ENCODE measurements at regions not wholly inside any gene's neighbourhood (a gene's known extent, or its start where the extent isn't known, plus 50 kb on each side); places are given as distances from the start of the nearest gene placed in this dataset.

DNA sequence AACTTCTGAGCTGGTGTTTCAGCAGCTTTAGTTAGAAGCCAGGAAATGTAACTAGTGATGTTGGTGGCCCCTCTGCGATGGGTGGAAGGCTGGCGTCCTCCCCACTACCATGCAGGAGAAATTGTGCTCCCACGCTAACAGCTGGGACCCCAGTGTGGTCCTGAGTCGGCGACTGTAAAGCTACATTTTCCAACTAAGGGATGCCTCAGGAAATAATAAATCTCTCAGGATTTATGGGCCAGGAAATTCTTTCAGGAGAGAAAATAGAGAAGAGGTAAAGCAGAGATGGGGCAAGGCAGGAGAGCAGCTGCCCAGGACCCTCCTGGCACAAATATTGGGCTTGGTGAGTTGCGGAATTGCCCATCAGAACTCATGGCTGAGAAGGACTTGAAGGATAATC is 186.9 kb downstream of the OPA1 start:
- H3K36me3 ChIP-seq (ENCODE audit: control insufficient read depth in 2 of 2, insufficient read depth in 2 of 2, low read length in 2 of 2), result no peaks in the 10 kb centered on the region
- H3K9me3 ChIP-seq (ENCODE audit: control insufficient read depth in 2 of 2, low read length in 2 of 2), result no peaks in the 10 kb centered on the region
- H3K9ac ChIP-seq (ENCODE audit: low read depth in 1 of 2, low read length in 2 of 2), result no peak overlapping the region
- peaks cover 4 to 27% of the 10 kb centered on the region in 2 donors for H3K4me1 ChIP-seq (ENCODE audit: control insufficient read depth in 2 of 2, insufficient read depth in 2 of 2, low read length in 2 of 2)
- H3K4me3 ChIP-seq (ENCODE audit: low read length in 2 of 2), result no peak overlapping the region
- H3K27ac ChIP-seq (ENCODE audit: low read depth in 2 of 2, low read length in 2 of 2), result no peak overlapping the region
- peaks cover 0 to 4% of the 10 kb centered on the region in 2 donors for H3K27me3 ChIP-seq (ENCODE audit: control insufficient read depth in 2 of 2, insufficient read depth in 2 of 2, low read length in 2 of 2)

DNA sequence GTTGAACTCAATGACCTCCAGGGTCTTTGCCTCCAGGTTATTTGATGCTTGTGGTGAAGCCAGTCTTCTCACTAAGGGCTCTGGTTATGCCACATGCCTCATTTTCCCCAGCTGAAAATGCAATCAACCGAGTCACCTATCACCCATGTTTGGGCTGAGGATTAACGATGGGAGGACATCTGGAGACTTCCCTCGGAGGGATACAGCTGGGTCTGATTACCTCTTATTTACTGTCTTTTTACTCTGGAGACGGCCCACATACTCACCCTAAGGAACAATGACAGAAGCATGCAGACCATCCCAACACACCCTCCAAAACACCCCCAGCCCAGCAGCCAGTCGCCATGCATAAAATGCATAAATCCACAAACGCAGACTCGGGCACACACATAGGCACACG is 187.4 kb downstream of the OPA1 start:
- Histone ChIP-seq H3K9me3 (ENCODE audit: control insufficient read depth in 2 of 2, low read length in 2 of 2) (no peaks in the 10 kb centered on the region), H3K27ac (ENCODE audit: low read depth in 2 of 2, low read length in 2 of 2) (no peak overlapping the region), H3K36me3 (ENCODE audit: control insufficient read depth in 2 of 2, insufficient read depth in 2 of 2, low read length in 2 of 2) (no peaks in the 10 kb centered on the region), H3K27me3 (ENCODE audit: control insufficient read depth in 2 of 2, insufficient read depth in 2 of 2, low read length in 2 of 2) (peaks cover 0 to 4% of the 10 kb centered on the region in 2 donors), H3K4me3 (ENCODE audit: low read length in 2 of 2) (no peak overlapping the region), H3K4me1 (ENCODE audit: control insufficient read depth in 2 of 2, insufficient read depth in 2 of 2, low read length in 2 of 2) (peaks cover 4 to 27% of the 10 kb centered on the region in 2 donors), H3K9ac (ENCODE audit: low read depth in 1 of 2, low read length in 2 of 2) (no peak overlapping the region)

DNA sequence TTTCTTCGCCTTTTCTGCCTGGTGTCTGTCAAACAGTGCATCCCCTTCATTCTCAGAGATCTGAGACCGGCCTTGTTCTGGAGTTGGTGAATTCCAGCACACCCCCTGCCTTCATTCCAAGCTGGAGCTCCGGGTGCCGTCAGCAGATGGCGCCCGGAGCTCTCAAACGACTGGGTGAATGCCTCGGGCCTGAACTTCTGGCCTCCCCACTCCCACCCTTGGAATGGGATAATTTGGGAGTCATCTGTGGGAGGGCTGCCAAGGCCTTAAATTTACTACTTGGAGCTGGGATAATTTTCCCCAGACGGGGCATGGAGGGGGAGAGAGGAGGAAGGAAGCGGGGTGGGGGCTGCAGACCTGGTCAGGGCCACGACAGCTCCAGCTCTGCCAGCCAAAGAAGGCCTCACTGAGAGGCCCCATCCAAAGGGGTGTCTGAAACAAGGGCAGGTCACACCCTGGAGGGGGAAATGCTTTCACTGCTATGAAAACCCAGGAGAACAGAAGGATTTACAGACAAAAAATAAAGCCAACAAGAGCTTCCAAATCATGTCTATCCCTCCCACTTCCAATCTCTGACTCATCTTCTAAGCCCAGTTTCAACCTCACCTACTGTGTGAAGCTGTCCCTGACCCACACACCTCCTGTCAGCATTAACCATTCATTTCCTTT is 187.9 kb downstream of the OPA1 start:
- Histone ChIP-seq H3K4me1 (ENCODE audit: control insufficient read depth in 2 of 2, insufficient read depth in 2 of 2, low read length in 2 of 2) (peaks cover 4 to 27% of the 10 kb centered on the region in 2 donors), H3K9me3 (ENCODE audit: control insufficient read depth in 2 of 2, low read length in 2 of 2) (no peaks in the 10 kb centered on the region), H3K4me3 (ENCODE audit: low read length in 2 of 2) (no peak overlapping the region), H3K9ac (ENCODE audit: low read depth in 1 of 2, low read length in 2 of 2) (peak overlapping the region in 1 of 2 donors; percentile 23), H3K27ac (ENCODE audit: low read depth in 2 of 2, low read length in 2 of 2) (peak overlapping the region; percentile 7 to 35), H3K36me3 (ENCODE audit: control insufficient read depth in 2 of 2, insufficient read depth in 2 of 2, low read length in 2 of 2) (no peaks in the 10 kb centered on the region), H3K27me3 (ENCODE audit: control insufficient read depth in 2 of 2, insufficient read depth in 2 of 2, low read length in 2 of 2) (peaks cover 0 to 4% of the 10 kb centered on the region in 2 donors)

DNA sequence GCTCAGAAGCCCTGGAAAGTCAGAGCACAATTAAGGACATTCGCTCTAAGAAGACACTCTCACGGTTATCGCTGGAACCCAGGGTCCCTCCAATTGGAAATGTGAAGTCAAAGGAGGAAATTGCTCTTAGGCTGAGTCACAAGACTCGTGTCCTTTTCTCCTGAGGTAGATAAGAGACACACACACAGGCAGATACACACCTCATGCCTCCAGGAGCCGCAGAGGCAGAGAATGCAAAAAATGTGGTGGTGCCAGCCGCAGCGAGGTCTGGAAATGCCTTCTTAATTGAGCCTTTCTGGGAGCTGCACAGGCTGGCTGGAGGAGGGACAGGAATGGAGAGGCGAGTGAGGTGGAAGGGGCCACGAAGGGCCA is 189.3 kb downstream of the OPA1 start:
- H3K9me3 ChIP-seq (ENCODE audit: control insufficient read depth in 2 of 2, low read length in 2 of 2), result no peaks in the 10 kb centered on the region
- H3K9ac ChIP-seq (ENCODE audit: low read depth in 1 of 2, low read length in 2 of 2), result peak overlapping the region in 1 of 2 donors; percentile 45
- peak overlapping the region; percentile 1 to 70 for H3K27ac ChIP-seq (ENCODE audit: low read depth in 2 of 2, low read length in 2 of 2)
- peaks cover 4 to 25% of the 10 kb centered on the region in 2 donors for H3K4me1 ChIP-seq (ENCODE audit: control insufficient read depth in 2 of 2, insufficient read depth in 2 of 2, low read length in 2 of 2)
- peaks cover 0 to 4% of the 10 kb centered on the region in 2 donors for H3K27me3 ChIP-seq (ENCODE audit: control insufficient read depth in 2 of 2, insufficient read depth in 2 of 2, low read length in 2 of 2)
- H3K36me3 ChIP-seq (ENCODE audit: control insufficient read depth in 2 of 2, insufficient read depth in 2 of 2, low read length in 2 of 2), result no peaks in the 10 kb centered on the region
- H3K4me3 ChIP-seq (ENCODE audit: low read length in 2 of 2), result no peak overlapping the region

DNA sequence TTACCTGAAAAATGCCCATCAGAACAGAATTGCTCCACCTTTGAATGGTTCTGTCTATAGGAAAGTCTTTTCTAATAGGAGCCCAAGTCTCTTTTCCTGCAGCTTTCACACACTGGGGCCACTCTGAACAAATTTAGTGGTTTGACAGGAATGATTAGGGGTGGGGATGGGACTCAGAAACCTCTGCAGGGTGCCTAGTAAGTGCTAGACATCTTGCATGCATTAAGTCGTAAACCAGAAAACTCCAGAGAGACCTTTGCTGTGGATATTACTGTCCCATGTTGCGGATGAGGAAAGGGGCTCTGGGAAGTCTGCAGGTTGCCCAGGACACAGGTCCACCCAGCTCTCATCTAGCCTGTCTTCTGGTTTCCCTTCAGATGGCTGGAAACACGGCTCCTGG is 189.7 kb downstream of the OPA1 start:
- no peaks in the 10 kb centered on the region for H3K36me3 ChIP-seq (ENCODE audit: control insufficient read depth in 2 of 2, insufficient read depth in 2 of 2, low read length in 2 of 2)
- H3K9me3 ChIP-seq (ENCODE audit: control insufficient read depth in 2 of 2, low read length in 2 of 2), result no peaks in the 10 kb centered on the region
- H3K4me3 ChIP-seq (ENCODE audit: low read length in 2 of 2), result no peak overlapping the region

DNA sequence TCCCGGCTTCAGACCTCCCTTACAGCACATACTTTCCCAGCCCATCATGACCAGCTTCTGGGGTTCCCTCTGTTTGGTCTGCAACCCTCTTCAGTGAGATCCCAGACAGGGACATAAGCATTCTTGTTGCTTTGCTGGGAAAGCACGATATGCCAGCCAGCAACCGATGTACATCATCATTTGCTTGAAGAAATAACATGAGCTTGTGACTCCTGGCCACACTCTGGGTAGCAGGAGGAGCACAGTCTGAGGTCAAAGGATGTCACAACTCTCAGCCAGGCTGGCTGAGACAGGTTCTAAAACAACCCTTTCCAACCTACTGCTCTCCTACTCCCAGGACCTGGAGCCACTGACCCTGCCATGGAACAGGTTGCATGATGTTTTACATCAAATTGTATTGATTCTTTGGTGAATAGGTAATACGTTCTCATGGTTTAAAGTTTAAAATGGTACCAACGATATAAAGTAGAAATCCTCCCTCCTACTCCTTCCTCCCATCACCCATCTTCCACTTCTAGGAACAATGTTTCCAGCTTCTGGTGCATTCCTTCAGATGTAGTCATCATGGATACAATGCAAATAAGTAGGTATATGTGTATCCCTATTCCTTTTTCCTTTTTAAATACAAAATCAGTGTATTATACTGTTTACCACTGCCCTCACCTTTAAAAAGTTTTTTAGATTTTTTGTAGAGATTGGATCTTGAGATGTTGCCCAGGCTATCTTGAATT is 190.3 kb downstream of the OPA1 start:
- H3K27ac ChIP-seq (ENCODE audit: low read depth in 2 of 2, low read length in 2 of 2), result no peak overlapping the region

More for the DNA sequence above, 189.7 kb downstream of the OPA1 start:
- Histone ChIP-seq H3K27me3 (ENCODE audit: control insufficient read depth in 2 of 2, insufficient read depth in 2 of 2, low read length in 2 of 2) (peaks cover 0 to 6% of the 10 kb centered on the region in 2 donors), H3K9ac (ENCODE audit: low read depth in 1 of 2, low read length in 2 of 2) (peak overlapping the region in 1 of 2 donors; percentile 45), H3K27ac (ENCODE audit: low read depth in 2 of 2, low read length in 2 of 2) (no peak overlapping the region), H3K4me1 (ENCODE audit: control insufficient read depth in 2 of 2, insufficient read depth in 2 of 2, low read length in 2 of 2) (peaks cover 4 to 21% of the 10 kb centered on the region in 2 donors)

DNA sequence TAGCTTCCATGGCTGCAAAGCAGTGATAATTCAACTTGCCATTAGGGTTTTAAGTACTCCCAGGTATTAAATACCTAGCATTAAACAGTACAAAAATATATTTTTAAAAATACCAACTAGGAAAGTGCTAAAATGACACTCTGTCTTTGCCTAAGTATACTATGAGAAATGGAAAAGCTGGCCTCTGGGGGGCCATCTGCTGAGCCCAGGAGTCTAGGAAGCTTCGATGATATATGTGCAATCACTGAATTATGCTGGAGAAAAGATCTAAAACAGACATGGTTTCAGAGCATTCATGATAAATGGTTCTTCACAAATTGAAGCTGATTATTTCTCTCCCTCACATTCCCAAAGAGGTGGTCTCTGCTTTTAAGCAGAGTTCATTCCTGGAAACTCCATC is 191.8 kb downstream of the OPA1 start:
- H3K4me1 ChIP-seq (ENCODE audit: control insufficient read depth in 2 of 2, insufficient read depth in 2 of 2, low read length in 2 of 2), result peaks cover 12 to 27% of the 10 kb centered on the region in 2 donors
- peaks cover 0 to 6% of the 10 kb centered on the region in 2 donors for H3K27me3 ChIP-seq (ENCODE audit: control insufficient read depth in 2 of 2, insufficient read depth in 2 of 2, low read length in 2 of 2)
- no peak overlapping the region for H3K9ac ChIP-seq (ENCODE audit: low read depth in 1 of 2, low read length in 2 of 2)
- H3K9me3 ChIP-seq (ENCODE audit: control insufficient read depth in 2 of 2, low read length in 2 of 2), result no peaks in the 10 kb centered on the region
- H3K4me3 ChIP-seq (ENCODE audit: low read length in 2 of 2), result no peak overlapping the region
- no peak overlapping the region for H3K27ac ChIP-seq (ENCODE audit: low read depth in 2 of 2, low read length in 2 of 2)
- H3K36me3 ChIP-seq (ENCODE audit: control insufficient read depth in 2 of 2, insufficient read depth in 2 of 2, low read length in 2 of 2), result no peaks in the 10 kb centered on the region

More for the DNA sequence above, 190.3 kb downstream of the OPA1 start:
- Histone ChIP-seq H3K27me3 (ENCODE audit: control insufficient read depth in 2 of 2, insufficient read depth in 2 of 2, low read length in 2 of 2) (peaks cover 0 to 6% of the 10 kb centered on the region in 2 donors), H3K9me3 (ENCODE audit: control insufficient read depth in 2 of 2, low read length in 2 of 2) (no peaks in the 10 kb centered on the region), H3K9ac (ENCODE audit: low read depth in 1 of 2, low read length in 2 of 2) (no peak overlapping the region), H3K36me3 (ENCODE audit: control insufficient read depth in 2 of 2, insufficient read depth in 2 of 2, low read length in 2 of 2) (no peaks in the 10 kb centered on the region), H3K4me1 (ENCODE audit: control insufficient read depth in 2 of 2, insufficient read depth in 2 of 2, low read length in 2 of 2) (peaks cover 9 to 22% of the 10 kb centered on the region in 2 donors), H3K4me3 (ENCODE audit: low read length in 2 of 2) (no peak overlapping the region)

DNA sequence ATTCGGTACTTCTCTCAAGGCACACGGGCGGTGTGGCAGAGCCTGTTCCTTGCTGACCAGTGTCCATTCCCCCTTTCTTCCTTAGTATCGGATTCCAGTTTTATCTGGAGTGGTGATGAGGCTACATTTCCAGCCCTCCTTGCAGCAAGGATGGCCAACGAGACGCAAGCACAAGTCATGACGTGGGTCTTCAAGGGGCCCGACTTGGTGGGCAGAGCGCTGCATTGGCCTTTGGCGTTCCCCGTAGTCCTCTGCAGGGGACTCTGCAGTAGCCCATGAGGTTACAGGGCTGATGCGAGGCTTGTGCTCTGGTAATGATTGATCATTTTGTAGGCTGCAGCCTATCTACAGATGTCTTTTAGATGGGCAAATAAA is 194.5 kb downstream of the OPA1 start:
- H3K27ac ChIP-seq (ENCODE audit: low read depth in 2 of 2, low read length in 2 of 2), result no peak overlapping the region

DNA sequence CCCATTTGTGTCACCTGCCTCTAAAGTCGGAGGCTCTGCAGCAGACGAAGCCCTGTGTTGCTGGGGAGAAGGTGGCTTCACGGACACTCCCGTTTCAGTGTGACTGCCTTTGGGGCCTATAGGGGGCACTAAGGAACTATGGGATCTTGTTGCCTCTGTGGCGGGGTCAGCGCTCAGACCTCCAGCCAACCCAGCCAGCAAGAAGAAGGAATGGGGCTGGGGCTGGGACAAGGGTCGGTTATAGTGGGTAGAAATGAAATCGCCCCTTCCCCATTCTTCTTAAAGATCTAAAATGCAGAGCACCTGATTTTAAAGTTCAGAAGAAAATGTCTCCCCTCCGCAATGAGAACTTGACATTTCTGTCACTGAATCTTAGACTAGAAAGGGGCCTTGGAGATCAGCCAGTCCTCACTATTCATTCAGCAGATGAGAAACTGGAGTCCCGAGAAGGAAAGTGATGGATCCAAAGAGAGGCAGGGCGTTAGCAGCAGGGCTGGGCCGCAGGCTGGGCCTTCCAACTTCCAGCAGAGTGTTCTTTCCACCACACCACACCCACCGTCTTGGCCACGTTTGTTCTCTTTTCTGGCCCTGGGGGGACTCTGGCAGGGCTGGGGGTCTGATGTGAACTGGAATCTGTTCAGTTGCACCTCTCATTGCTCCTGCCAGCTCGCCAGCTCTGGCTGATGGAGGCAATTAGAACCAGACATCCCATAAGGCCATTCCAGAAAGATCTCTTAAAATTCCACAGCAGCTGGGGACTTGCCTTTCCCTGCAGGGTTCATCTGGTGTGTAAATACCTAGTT is 195.4 kb downstream of the OPA1 start:
- H3K27me3 ChIP-seq (ENCODE audit: control insufficient read depth in 2 of 2, insufficient read depth in 2 of 2, low read length in 2 of 2), result peaks cover 0 to 2% of the 10 kb centered on the region in 2 donors
- H3K27ac ChIP-seq (ENCODE audit: low read depth in 2 of 2, low read length in 2 of 2), result no peak overlapping the region
- H3K4me3 ChIP-seq (ENCODE audit: low read length in 2 of 2), result no peak overlapping the region
- H3K36me3 ChIP-seq (ENCODE audit: control insufficient read depth in 2 of 2, insufficient read depth in 2 of 2, low read length in 2 of 2), result no peaks in the 10 kb centered on the region
- H3K4me1 ChIP-seq (ENCODE audit: control insufficient read depth in 2 of 2, insufficient read depth in 2 of 2, low read length in 2 of 2), result peaks cover 10 to 13% of the 10 kb centered on the region in 2 donors
- no peaks in the 10 kb centered on the region for H3K9me3 ChIP-seq (ENCODE audit: control insufficient read depth in 2 of 2, low read length in 2 of 2)
- no peak overlapping the region for H3K9ac ChIP-seq (ENCODE audit: low read depth in 1 of 2, low read length in 2 of 2)

More for the DNA sequence above, 194.5 kb downstream of the OPA1 start:
- H3K4me3 ChIP-seq (ENCODE audit: low read length in 2 of 2), result no peak overlapping the region
- no peaks in the 10 kb centered on the region for H3K9me3 ChIP-seq (ENCODE audit: control insufficient read depth in 2 of 2, low read length in 2 of 2)
- no peak overlapping the region for H3K9ac ChIP-seq (ENCODE audit: low read depth in 1 of 2, low read length in 2 of 2)
- H3K27me3 ChIP-seq (ENCODE audit: control insufficient read depth in 2 of 2, insufficient read depth in 2 of 2, low read length in 2 of 2), result peaks cover 0 to 6% of the 10 kb centered on the region in 2 donors
- no peaks in the 10 kb centered on the region for H3K36me3 ChIP-seq (ENCODE audit: control insufficient read depth in 2 of 2, insufficient read depth in 2 of 2, low read length in 2 of 2)
- peaks cover 10 to 19% of the 10 kb centered on the region in 2 donors for H3K4me1 ChIP-seq (ENCODE audit: control insufficient read depth in 2 of 2, insufficient read depth in 2 of 2, low read length in 2 of 2)

DNA sequence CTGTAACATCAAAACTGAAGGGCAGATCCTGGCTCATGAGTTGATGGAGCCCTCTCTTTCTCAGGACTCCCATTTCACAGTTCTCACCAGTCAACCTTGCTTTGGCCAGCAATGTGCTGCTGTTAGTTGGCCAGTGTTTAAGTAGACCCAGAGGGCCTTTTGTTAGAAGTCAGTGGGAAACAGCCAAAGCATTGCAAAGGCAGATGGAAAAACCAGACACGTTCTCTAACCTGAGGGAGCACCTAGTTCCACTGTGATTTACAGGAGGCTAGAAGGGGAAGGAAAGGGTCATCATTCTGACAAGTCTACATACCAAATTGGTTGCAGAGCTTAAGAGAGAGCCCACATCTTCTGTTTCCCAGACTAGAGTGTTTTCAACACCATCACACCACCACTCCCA is 196.4 kb downstream of the OPA1 start:
- Histone ChIP-seq H3K27ac (ENCODE audit: low read depth in 2 of 2, low read length in 2 of 2) (no peak overlapping the region), H3K9ac (ENCODE audit: low read depth in 1 of 2, low read length in 2 of 2) (no peak overlapping the region), H3K4me1 (ENCODE audit: control insufficient read depth in 2 of 2, insufficient read depth in 2 of 2, low read length in 2 of 2) (peaks cover 10 to 13% of the 10 kb centered on the region in 2 donors), H3K4me3 (ENCODE audit: low read length in 2 of 2) (no peak overlapping the region), H3K36me3 (ENCODE audit: control insufficient read depth in 2 of 2, insufficient read depth in 2 of 2, low read length in 2 of 2) (no peaks in the 10 kb centered on the region), H3K27me3 (ENCODE audit: control insufficient read depth in 2 of 2, insufficient read depth in 2 of 2, low read length in 2 of 2) (peaks cover 0 to 2% of the 10 kb centered on the region in 2 donors), H3K9me3 (ENCODE audit: control insufficient read depth in 2 of 2, low read length in 2 of 2) (no peaks in the 10 kb centered on the region)

Data from mucosa of rectum (tissue), 2 donors.